ENCODE measurements at regions not wholly inside any gene's neighbourhood (a gene's known extent, or its start where the extent isn't known, plus 50 kb on each side); places are given as distances from the start of the nearest gene placed in this dataset.

GRCh38 chr5:36383942-36384341 lies 82.2 kb upstream of the RANBP3L start:
- Histone ChIP-seq H3K4me2 (ENCODE audit: control insufficient read depth, insufficient read depth) (no peak overlapping the region), H4K20me1 (ENCODE audit: control insufficient read depth, insufficient read depth) (no peaks in the 10 kb centered on the region), H3K9me3 (replicated peaks; ENCODE audit: control insufficient read depth, insufficient read depth, low read length) (no peaks in the 10 kb centered on the region), H3K79me2 (ENCODE audit: control insufficient read depth, insufficient read depth, low read length) (no peaks in the 10 kb centered on the region), H3K4me1 (ENCODE audit: control insufficient read depth, insufficient read depth, low read length) (no peaks in the 10 kb centered on the region), H2AFZ (ENCODE audit: control insufficient read depth, low read depth, low read length) (no peak overlapping the region), H3K27ac (ENCODE audit: control insufficient read depth, insufficient read depth) (no peak overlapping the region), H3K27me3 (replicated peaks in 1 of 2; ENCODE audit: control insufficient read depth in 2 of 2, insufficient read depth in 2 of 2, low read length in 1 of 2) (no peaks in the 10 kb centered on the region), H3K36me3 (ENCODE audit: control insufficient read depth in 2 of 2, insufficient read depth in 2 of 2, low read length in 1 of 2) (no peaks in the 10 kb centered on the region), H3K9ac (ENCODE audit: control insufficient read depth, insufficient read depth, low read length) (no peak overlapping the region), H3K4me3 (no peak overlapping the region)
- intact Hi-C loops (cut with micrococcal nuclease; ENCODE audit: unreplicated experiment) (no loop called here), in situ Hi-C loops (cut with MboI) (no loop called here)
- WGBS (ENCODE audit: insufficient coverage, insufficient replicate concordance, low lambda C conversion rate, missing lambda C conversion rate): 71% methylated on average over 5 of the region's 5 CpGs
- CTCF ChIA-PET: no interaction called here
- BruUV-seq (replicated peaks): no TSS peak
- FAIRE-seq (no peak), DNase-seq (ENCODE audit: low read depth, low spot score) (no peak), ATAC-seq (no peak)
- POLR2A ChIA-PET: no interaction called here
- SMC1A ChIA-PET (ENCODE audit: uncharacterized antibody, unreplicated experiment): no interaction called here
- RAD21 ChIA-PET (ENCODE audit: unreplicated experiment): no interaction called here
- TF ChIP-seq RELB (IDR thresholded peaks at IDR 0.05; ENCODE audit: low read depth) (no peak), ZBTB11 (CRISPR knock-in tag; IDR thresholded peaks at IDR 0.05) (no peak), NFYB (IDR thresholded peaks at IDR 0.05; ENCODE audit: insufficient read depth, low read depth, low read length) (no peak), ZZZ3 (IDR thresholded peaks at IDR 0.05; ENCODE audit: control insufficient read depth, insufficient read length, low read depth) (no peak), CHD4 (IDR thresholded peaks at IDR 0.05) (no peak), CREM (IDR thresholded peaks at IDR 0.05; ENCODE audit: low read depth) (no peak), IRF5 (IDR thresholded peaks at IDR 0.05; ENCODE audit: borderline replicate concordance) (no peak), HSF1 (IDR thresholded peaks at IDR 0.05; ENCODE audit: low read depth, low read length) (no peak), ZSCAN29 (IDR thresholded peaks at IDR 0.05) (no peak), POU2F2 (IDR thresholded peaks at IDR 0.05; ENCODE audit: borderline replicate concordance, low read depth, low read length) (no peak), ZBTB4 (CRISPR knock-in tag; IDR thresholded peaks at IDR 0.05) (no peak), RAD51 (IDR thresholded peaks at IDR 0.05) (no peak), E2F4 (IDR thresholded peaks at IDR 0.05; ENCODE audit: low read depth, low read length) (no peak)
